CD14-positive monocyte (primary cell): ENCODE measurements at regions not wholly inside any gene's neighbourhood (a gene's known extent, or its start where the extent isn't known, plus 50 kb on each side); places are given as distances from the start of the nearest gene placed in this dataset.

Experiments
- DNase-seq, 3 donors: peaks; one replicate each; pipeline ENCODE4 v3.0.0-alpha.2; 2011 to 2022
- H2AFZ ChIP-seq: 2 replicates; pipeline ENCODE4 v1.6.0; 2012; ENCODE audit warnings: mild to moderate bottlenecking, low read depth, low read length, inconsistent platforms; ENCODE audit not compliant: insufficient read depth, poor library complexity, severe bottlenecking
- H3K27ac ChIP-seq, 2 donors: 1 replicate in 1 of 2; 2 replicates in 1 of 2; pipeline ENCODE4 v1.5.1; 2012 to 2013; ENCODE audit warnings: low read length in 2 of 2, control low read depth in 1 of 2, inconsistent platforms in 1 of 2, low read depth in 1 of 2, mild to moderate bottlenecking in 1 of 2
- H3K27me3 ChIP-seq, 2 donors: one replicate each; pipeline versions ENCODE4 v1.6.0 to v1.6.1; 2011 to 2013; ENCODE audit warnings: low read length in 2 of 2; ENCODE audit not compliant: control insufficient read depth in 2 of 2, insufficient read depth in 2 of 2
- H3K36me3 ChIP-seq, 2 donors: replicated peaks in 1 of 2; 1 replicate in 1 of 2; 2 replicates in 1 of 2; pipeline versions ENCODE4 v1.5.1 to v1.6.1; 2012 to 2013; ENCODE audit warnings: low read length in 2 of 2, control low read depth in 1 of 2, inconsistent platforms in 1 of 2, mild to moderate bottlenecking in 1 of 2; ENCODE audit not compliant: insufficient read depth in 2 of 2, control insufficient read depth in 1 of 2
- H3K4me1 ChIP-seq, 2 donors: 1 replicate in 1 of 2; 2 replicates in 1 of 2; pipeline versions ENCODE4 v1.5.1 to v1.6.1; 2012 to 2013; ENCODE audit warnings: low read length in 2 of 2, control low read depth in 1 of 2, inconsistent platforms in 1 of 2, mild to moderate bottlenecking in 1 of 2, moderate library complexity in 1 of 2; ENCODE audit not compliant: insufficient read depth in 2 of 2, control insufficient read depth in 1 of 2
- H3K4me2 ChIP-seq: replicated peaks from 2 replicates; pipeline ENCODE3; 2012; ENCODE audit warnings: low read length, moderate library complexity, mild to moderate bottlenecking; ENCODE audit not compliant: poor library complexity, severe bottlenecking; ENCODE audit errors: extremely low read depth
- H3K4me3 ChIP-seq, 3 experiments: fragments of 200-600 bp in 1 of 3; sonication (generic) in 1 of 3; replicated peaks in 1 of 3; 1 replicate in 2 of 3; 2 replicates in 1 of 3; pipeline ENCODE4 v1.5.1; 2011 to 2013; ENCODE audit warnings: low read length in 3 of 3, mild to moderate bottlenecking in 3 of 3, control low read depth in 2 of 3, low read depth in 2 of 3, inconsistent platforms in 1 of 3, moderate library complexity in 1 of 3
- H3K79me2 ChIP-seq: 2 replicates; pipeline ENCODE4 v1.6.0; 2012; ENCODE audit warnings: mild to moderate bottlenecking, control low read depth, inconsistent platforms, low read length, moderate library complexity; ENCODE audit not compliant: insufficient read depth
- H3K9ac ChIP-seq: 2 replicates; pipeline ENCODE4 v1.6.0; 2017; ENCODE audit warnings: low read length, mild to moderate bottlenecking; ENCODE audit not compliant: insufficient read depth, poor library complexity, severe bottlenecking
- H3K9me3 ChIP-seq, 2 donors: replicated peaks in 1 of 2; 1 replicate in 1 of 2; 2 replicates in 1 of 2; pipeline versions ENCODE4 v1.5.1 to v1.6.1; 2012 to 2013; ENCODE audit warnings: low read length in 2 of 2, control low read depth in 1 of 2; ENCODE audit not compliant: control insufficient read depth in 1 of 2, insufficient read depth in 1 of 2
- H4K20me1 ChIP-seq: 2 replicates; pipeline ENCODE4 v1.6.0; 2012; ENCODE audit warnings: mild to moderate bottlenecking, low read length, control low read depth, moderate library complexity; ENCODE audit not compliant: insufficient read depth
- H3K27ac Mint-ChIP-seq, 7 donors: one replicate each; pipeline ENCODE4 v1.8.0; 2020; ENCODE audit warnings: mild to moderate bottlenecking in 7 of 7, mixed read lengths in 7 of 7, moderate library complexity in 6 of 7, inconsistent platforms in 2 of 7
- H3K27me3 Mint-ChIP-seq, 3 donors: one replicate each; pipeline ENCODE4 v1.8.0; 2021 to 2022; ENCODE audit warnings: low read depth in 3 of 3, mild to moderate bottlenecking in 3 of 3, mixed read lengths in 3 of 3, moderate library complexity in 3 of 3, inconsistent platforms in 1 of 3
- H3K36me3 Mint-ChIP-seq, 2 donors: one replicate each; pipeline ENCODE4 v1.8.0; 2020; ENCODE audit warnings: mixed read lengths in 2 of 2, inconsistent platforms in 1 of 2, mild to moderate bottlenecking in 1 of 2
- H3K4me1 Mint-ChIP-seq: one replicate; pipeline ENCODE4 v1.8.0; 2020; ENCODE audit warnings: mild to moderate bottlenecking, mixed read lengths
- H3K4me3 Mint-ChIP-seq, 2 donors: one replicate each; pipeline ENCODE4 v1.8.0; 2020; ENCODE audit warnings: mild to moderate bottlenecking in 2 of 2, mixed read lengths in 2 of 2, moderate library complexity in 1 of 2
- H3K9me3 Mint-ChIP-seq, 7 donors: one replicate each; pipeline ENCODE4 v1.8.0; 2020 to 2022; ENCODE audit warnings: mixed read lengths in 7 of 7, mild to moderate bottlenecking in 6 of 7, moderate library complexity in 6 of 7, inconsistent platforms in 2 of 7
- CTCF ChIP-seq: fragments of 200-600 bp; IDR thresholded peaks from one replicate; pipeline ENCODE4 v1.8.0; 2022; ENCODE audit warnings: antibody characterized with exemption, mild to moderate bottlenecking
- WGBS: methylation state at CpG from one replicate; pipeline ENCODE4 v1.1.5; 2013; ENCODE audit warnings: missing lambda C conversion rate; ENCODE audit not compliant: insufficient coverage; 5-methylcytosine and 5-hydroxymethylcytosine counted together
- intact Hi-C, 2 donors: fragments of 100-400 bp; cut with micrococcal nuclease; formaldehyde crosslinking; loops; one replicate each; pipeline versions ENCODE4 v1.15.0 to v1.15.1; 2023

DNA sequence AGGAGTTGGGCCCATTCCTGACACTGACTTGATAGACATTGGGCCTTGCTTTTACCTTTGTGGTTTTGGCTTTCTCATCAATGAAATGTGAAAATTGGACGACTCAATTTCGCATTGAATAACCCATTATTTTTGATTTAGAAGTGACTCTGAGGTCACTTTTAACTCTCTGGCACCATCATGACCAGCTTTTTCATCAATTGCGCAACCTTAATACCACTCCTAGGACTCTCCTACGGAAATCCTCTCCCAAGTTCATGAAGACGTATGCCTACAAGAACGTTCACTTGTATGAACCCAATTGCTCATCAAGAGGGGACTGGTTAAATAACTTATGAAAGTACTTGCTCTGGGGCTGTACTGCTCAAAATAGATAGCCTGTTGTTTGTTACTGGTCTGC, 86.7 kb upstream of the CHD6 start:
- TF ChIP-seq CTCF: no peak
- intact Hi-C loops: no loop called here
- Histone ChIP-seq H3K9ac (no peak overlapping the region), H3K4me1 (no peaks in the 10 kb centered on the region), H3K9me3 (no peaks in the 10 kb centered on the region), H3K4me2 (no peak overlapping the region), H3K27ac (no peak overlapping the region), H2AFZ (no peak overlapping the region), H3K4me3 (no peak overlapping the region), H3K36me3 (no peaks in the 10 kb centered on the region), H4K20me1 (no peaks in the 10 kb centered on the region), H3K79me2 (no peaks in the 10 kb centered on the region), H3K27me3 (peaks cover 0 to 2% of the 10 kb centered on the region in 2 donors)
- no peak overlapping the region for H3K27ac Mint-ChIP-seq
- no peaks in the 10 kb centered on the region for H3K4me1 Mint-ChIP-seq
- peaks cover 3 to 10% (median 5%) of the 10 kb centered on the region in 3 donors for H3K27me3 Mint-ChIP-seq
- WGBS: 100% methylated on average over 1 of the region's 6 CpGs
- peaks cover 0 to 2% (median 0%) of the 10 kb centered on the region in 7 donors for H3K9me3 Mint-ChIP-seq
- DNase-seq: no peak
- no peak overlapping the region for H3K4me3 Mint-ChIP-seq
- H3K36me3 Mint-ChIP-seq: no peaks in the 10 kb centered on the region

- no peaks in the 10 kb centered on the region for H3K4me1 Mint-ChIP-seq
- H3K79me2 ChIP-seq: no peaks in the 10 kb centered on the region
- H3K4me2 ChIP-seq: no peak overlapping the region
- no peaks in the 10 kb centered on the region for H4K20me1 ChIP-seq
- no peaks in the 10 kb centered on the region for H3K36me3 ChIP-seq
- H3K27me3 Mint-ChIP-seq: peaks cover 3 to 12% (median 5%) of the 10 kb centered on the region in 3 donors
- intact Hi-C loops: no loop called here
- no peaks in the 10 kb centered on the region for H3K36me3 Mint-ChIP-seq
- no peak overlapping the region for H3K27ac Mint-ChIP-seq
- no peak overlapping the region for H3K4me3 ChIP-seq
- TF ChIP-seq CTCF: no peak
- H2AFZ ChIP-seq: no peak overlapping the region
- no CpG with 5 or more reads among the region's 2 CpGs for WGBS
- H3K27me3 ChIP-seq: peaks cover 0 to 2% of the 10 kb centered on the region in 2 donors
- H3K9ac ChIP-seq: no peak overlapping the region
- H3K27ac ChIP-seq: no peak overlapping the region
- peaks cover 0 to 4% (median 0%) of the 10 kb centered on the region in 7 donors for H3K9me3 Mint-ChIP-seq
- H3K4me3 Mint-ChIP-seq: no peak overlapping the region
- H3K9me3 ChIP-seq: no peaks in the 10 kb centered on the region
- H3K4me1 ChIP-seq: no peaks in the 10 kb centered on the region
- DNase-seq: no peak
Measured at GRCh38 chr20:41702647-41703046, 84.5 kb upstream of the CHD6 start.
